Kidney (tissue), 13 donors: ENCODE measurements at regions not wholly inside any gene's neighbourhood (a gene's known extent, or its start where the extent isn't known, plus 50 kb on each side); places are given as distances from the start of the nearest gene placed in this dataset.

Experiments
- DNase-seq, 5 donors: peaks; one replicate each; pipeline ENCODE4 v3.0.0-alpha.2; 2013 to 2020
- FAIRE-seq: peaks from 2 replicates; lab custom pipeline; 2012; peaks lifted over from hg19 to GRCh38; lab: Jason Lieb, UNC
- H3K27ac ChIP-seq, 2 donors: one replicate each; pipeline ENCODE4 v1.7.0; 2013; ENCODE audit warnings: low read depth in 2 of 2, low read length in 2 of 2, inconsistent platforms in 1 of 2
- H3K27me3 ChIP-seq: one replicate; pipeline ENCODE4 v1.7.1; 2013; ENCODE audit warnings: low read length, inconsistent platforms; ENCODE audit not compliant: control insufficient read depth, insufficient read depth
- H3K36me3 ChIP-seq, 3 donors: one replicate each; pipeline versions ENCODE4 v1.7.0 to v1.7.1; 2013; ENCODE audit warnings: low read length in 3 of 3, control low read depth in 1 of 3, inconsistent platforms in 1 of 3; ENCODE audit not compliant: insufficient read depth in 3 of 3, control insufficient read depth in 2 of 3
- H3K4me1 ChIP-seq, 3 donors: one replicate each; pipeline versions ENCODE4 v1.7.0 to v1.7.1; 2013; ENCODE audit warnings: low read length in 3 of 3, inconsistent platforms in 1 of 3, low read depth in 1 of 3; ENCODE audit not compliant: control insufficient read depth in 2 of 3, insufficient read depth in 2 of 3
- H3K4me3 ChIP-seq, 3 donors: one replicate each; pipeline versions ENCODE4 v1.7.0 to v1.8.1; 2013; ENCODE audit warnings: low read length in 3 of 3, control low read depth in 1 of 3, inconsistent platforms in 1 of 3
- H3K9ac ChIP-seq, 3 donors: one replicate each; pipeline versions ENCODE4 v1.7.0 to v1.7.1; 2013; ENCODE audit warnings: low read length in 3 of 3, control low read depth in 1 of 3, inconsistent platforms in 1 of 3
- H3K9me3 ChIP-seq, 3 donors: one replicate each; pipeline versions ENCODE4 v1.7.0 to v1.7.1; 2013; ENCODE audit warnings: low read length in 3 of 3, control low read depth in 1 of 3, inconsistent platforms in 1 of 3; ENCODE audit not compliant: control insufficient read depth in 2 of 3, insufficient read depth in 1 of 3
- intact Hi-C: fragments of 100-400 bp; cut with DNase I; formaldehyde crosslinking; loops from one replicate; pipeline ENCODE4 v1.11.1; 2022
- TF ChIP-seq, protein P1 (sequence below): IDR thresholded peaks from 3 replicates; pipeline ENCODE4 v1.5.1; 2012; ENCODE audit warnings: mild to moderate bottlenecking, moderate library complexity, borderline replicate concordance; ENCODE audit not compliant: insufficient read depth; ENCODE audit errors: extremely low read depth
- donor health status: control.
- donor health status: control.
- donor health status: control.
- donor health status: control.
- donor health status: control.
- donor health status: DM: yes; HTN: yes; CAD: no.
- donor health status: Normal renal cell carcinoma (clear cell type).

- no peaks in the 10 kb centered on the region for H3K4me1 ChIP-seq
- TF ChIP-seq, protein P1, sequence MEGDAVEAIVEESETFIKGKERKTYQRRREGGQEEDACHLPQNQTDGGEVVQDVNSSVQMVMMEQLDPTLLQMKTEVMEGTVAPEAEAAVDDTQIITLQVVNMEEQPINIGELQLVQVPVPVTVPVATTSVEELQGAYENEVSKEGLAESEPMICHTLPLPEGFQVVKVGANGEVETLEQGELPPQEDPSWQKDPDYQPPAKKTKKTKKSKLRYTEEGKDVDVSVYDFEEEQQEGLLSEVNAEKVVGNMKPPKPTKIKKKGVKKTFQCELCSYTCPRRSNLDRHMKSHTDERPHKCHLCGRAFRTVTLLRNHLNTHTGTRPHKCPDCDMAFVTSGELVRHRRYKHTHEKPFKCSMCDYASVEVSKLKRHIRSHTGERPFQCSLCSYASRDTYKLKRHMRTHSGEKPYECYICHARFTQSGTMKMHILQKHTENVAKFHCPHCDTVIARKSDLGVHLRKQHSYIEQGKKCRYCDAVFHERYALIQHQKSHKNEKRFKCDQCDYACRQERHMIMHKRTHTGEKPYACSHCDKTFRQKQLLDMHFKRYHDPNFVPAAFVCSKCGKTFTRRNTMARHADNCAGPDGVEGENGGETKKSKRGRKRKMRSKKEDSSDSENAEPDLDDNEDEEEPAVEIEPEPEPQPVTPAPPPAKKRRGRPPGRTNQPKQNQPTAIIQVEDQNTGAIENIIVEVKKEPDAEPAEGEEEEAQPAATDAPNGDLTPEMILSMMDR: no peak
Measured at GRCh38 chr2:201968476-201968875, 65.2 kb upstream of the FZD7 start.

DNA sequence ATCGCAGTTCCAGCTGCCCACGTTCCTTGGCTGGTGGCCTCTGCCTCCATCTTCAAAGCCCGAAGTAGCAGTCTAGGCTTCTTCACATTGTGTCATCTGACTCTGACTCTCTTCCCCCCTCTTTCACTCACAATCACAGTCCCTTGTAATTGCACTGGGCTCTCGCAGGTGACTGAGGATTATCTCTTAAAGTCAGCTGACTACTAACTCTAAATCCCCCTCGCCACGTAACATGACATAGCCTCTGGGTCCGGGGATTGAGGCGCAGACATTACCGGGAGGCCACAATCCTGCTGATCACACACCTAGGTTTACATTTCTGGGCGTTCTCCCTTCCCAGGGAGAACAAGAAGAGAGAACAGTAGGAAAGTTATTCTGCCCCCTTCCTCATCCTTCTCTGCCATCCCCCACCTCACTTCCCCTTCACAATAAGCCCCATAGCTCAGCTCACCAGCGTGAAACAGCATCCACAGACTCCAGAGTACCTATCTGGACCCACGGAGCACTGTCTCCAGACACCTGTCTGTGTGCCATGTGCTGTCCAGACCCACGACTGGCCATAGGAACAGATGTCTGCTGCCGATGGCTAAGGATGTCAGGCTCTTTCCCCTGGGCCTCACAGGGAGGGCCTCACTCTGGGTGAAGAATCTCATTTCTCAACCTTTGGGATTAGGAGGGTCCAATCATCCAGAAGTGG lies 64.3 kb upstream of the FZD7 start:
- Histone ChIP-seq H3K36me3 (no peaks in the 10 kb centered on the region), H3K4me3 (no peak overlapping the region), H3K9me3 (no peaks in the 10 kb centered on the region), H3K4me1 (no peaks in the 10 kb centered on the region), H3K27ac (no peak overlapping the region), H3K27me3 (no peaks in the 10 kb centered on the region), H3K9ac (no peak overlapping the region)
- TF ChIP-seq, protein P1: no peak
- FAIRE-seq (no peak), DNase-seq (peak in 1 of 5 donors; percentile 15)
- intact Hi-C loops: no loop called here

More at GRCh38 chr2:201968476-201968875, 65.2 kb upstream of the FZD7 start:
- Histone ChIP-seq H3K36me3 (no peaks in the 10 kb centered on the region), H3K9ac (no peak overlapping the region), H3K27me3 (no peaks in the 10 kb centered on the region), H3K4me3 (no peak overlapping the region), H3K27ac (no peak overlapping the region), H3K9me3 (no peaks in the 10 kb centered on the region)
- peak in 1 of 5 donors; percentile 32 for DNase-seq
- intact Hi-C loops: no loop called here
- no peak for FAIRE-seq

GRCh38 chr2:201969938-201970785 lies 63.5 kb upstream of the FZD7 start:
- Histone ChIP-seq H3K4me1 (no peaks in the 10 kb centered on the region), H3K27me3 (no peaks in the 10 kb centered on the region), H3K9ac (no peak overlapping the region), H3K27ac (no peak overlapping the region), H3K36me3 (no peaks in the 10 kb centered on the region), H3K9me3 (no peaks in the 10 kb centered on the region), H3K4me3 (no peak overlapping the region)
- intact Hi-C loops: no loop called here
- TF ChIP-seq, protein P1: no peak
- DNase-seq: peak in 1 of 5 donors; percentile 7
- FAIRE-seq: no peak
